ENCODE measurements at regions not wholly inside any gene's neighbourhood (a gene's known extent, or its start where the extent isn't known, plus 50 kb on each side); places are given as distances from the start of the nearest gene placed in this dataset.
"Not testable (repeated sequence)": the region's sequence is repeated elsewhere in the genome, so short reads cannot be mapped to it uniquely, and the experiment has no call there.

DNA sequence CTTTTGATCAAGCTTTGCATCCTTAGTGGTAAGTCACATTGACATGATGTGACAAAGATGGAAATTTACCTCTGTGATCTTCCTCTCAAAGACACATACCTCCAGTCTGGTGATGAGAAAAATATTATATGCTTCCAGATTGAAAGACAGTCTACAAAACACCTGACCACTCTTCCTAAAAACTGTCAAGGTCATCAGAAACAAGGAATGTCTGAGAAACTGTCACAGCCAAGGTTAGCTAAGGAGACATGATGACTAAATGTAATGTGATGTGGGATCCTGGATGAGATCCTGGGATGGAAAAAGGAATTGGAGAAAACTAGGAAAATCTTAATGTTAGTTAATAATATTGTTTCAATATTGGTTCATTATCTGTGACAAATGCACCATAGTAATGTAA is 226.6 kb upstream of the ST6GAL2 start:
- DNase-seq = no peak

DNA sequence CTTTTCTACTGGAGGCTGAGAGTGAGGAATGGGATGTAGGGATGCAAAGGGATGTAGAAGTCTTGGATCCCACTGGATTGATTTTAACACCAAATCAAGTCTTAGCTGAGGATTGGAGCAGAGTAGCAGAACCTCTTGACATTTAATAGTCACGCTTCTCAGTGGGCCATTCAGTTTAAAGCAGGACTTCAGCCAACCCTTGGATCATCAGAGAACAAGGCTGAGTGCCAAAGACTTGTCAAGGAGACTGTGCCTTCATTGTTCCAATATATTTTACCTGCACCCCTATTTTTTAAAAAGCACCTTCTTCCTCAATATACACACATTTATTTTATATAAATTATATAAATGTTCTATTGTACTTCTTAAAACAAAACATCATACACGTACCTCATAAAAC is 242.4 kb upstream of the ST6GAL2 start:
- DNase-seq = no peak

GRCh38 chr2:107132070-107132469 is 246.1 kb upstream of the ST6GAL2 start:
- DNase-seq = peak; percentile 51 to 63

GRCh38 chr2:107132746-107133145 is 246.8 kb upstream of the ST6GAL2 start:
- DNase-seq = no peak

DNA sequence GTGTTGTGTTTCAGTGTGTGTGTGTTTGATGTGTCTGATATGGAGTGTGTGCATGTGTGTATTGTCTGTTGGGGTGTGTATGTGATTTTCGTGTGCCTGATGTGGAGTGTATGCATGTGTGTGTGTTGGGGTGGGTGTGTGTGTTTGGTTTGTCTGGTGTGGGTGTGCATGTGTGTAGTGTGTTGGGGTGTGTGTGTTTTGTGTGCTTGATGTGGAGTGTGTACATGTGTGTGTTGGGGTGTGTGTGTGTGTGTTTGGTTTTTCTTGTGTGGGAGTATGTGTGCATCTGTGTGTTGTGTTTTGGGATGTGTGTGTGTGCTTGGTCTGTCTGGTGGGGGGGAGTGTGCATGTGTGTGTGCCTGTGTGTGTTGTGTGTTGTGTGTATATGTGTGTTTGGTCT is 247.4 kb upstream of the ST6GAL2 start:
- no peak for DNase-seq

DNA sequence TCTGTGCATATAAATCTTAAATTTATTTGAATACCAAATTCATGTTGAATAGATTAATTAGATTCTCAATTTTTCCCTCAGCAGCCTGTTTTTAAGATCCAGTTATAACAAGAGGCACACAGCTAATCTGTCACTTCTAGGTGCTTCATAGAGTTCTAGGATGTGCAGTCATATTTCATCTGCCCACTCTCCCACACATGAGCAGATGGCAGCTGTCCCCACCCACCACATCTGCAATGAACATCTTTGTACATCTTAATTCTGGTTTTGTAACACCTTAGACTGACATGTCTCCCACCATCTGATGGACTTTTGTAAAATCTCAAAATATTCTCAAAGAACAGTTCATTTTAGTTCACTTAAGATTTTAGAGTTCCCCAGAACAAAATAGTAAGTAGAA is 250.8 kb upstream of the ST6GAL2 start:
- no peak for DNase-seq

DNA sequence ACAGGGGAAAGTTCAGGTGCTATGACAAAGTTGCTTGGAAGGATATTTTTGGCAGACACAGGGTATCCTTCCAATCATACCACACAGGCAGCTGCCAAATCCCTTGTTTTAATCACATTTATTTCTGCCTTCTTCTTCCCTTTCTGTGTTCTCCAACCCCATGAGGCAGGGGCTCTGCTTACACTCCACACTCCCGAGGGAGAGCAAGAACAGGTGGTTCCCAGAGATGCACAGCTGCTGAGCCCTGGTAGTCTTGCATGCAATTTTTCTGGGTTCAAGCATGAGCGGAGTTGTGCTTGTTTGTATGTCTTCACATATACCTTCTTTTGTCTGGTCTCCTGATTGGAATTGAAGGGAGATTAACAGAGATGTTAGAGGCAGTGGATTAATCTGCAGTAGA is 251.7 kb upstream of the ST6GAL2 start:
- DNase-seq = no peak

GRCh38 chr2:107146181-107146580 is 260.2 kb upstream of the ST6GAL2 start:
- no peak for DNase-seq

- not testable (repeated sequence) for DNase-seq
Observed at GRCh38 chr2:107146645-107147044, 260.7 kb upstream of the ST6GAL2 start.

GRCh38 chr2:107148055-107148454 is 262.1 kb upstream of the ST6GAL2 start:
- no peak for DNase-seq

GRCh38 chr2:107148496-107148895 is 262.5 kb upstream of the ST6GAL2 start:
- DNase-seq = no peak

DNA sequence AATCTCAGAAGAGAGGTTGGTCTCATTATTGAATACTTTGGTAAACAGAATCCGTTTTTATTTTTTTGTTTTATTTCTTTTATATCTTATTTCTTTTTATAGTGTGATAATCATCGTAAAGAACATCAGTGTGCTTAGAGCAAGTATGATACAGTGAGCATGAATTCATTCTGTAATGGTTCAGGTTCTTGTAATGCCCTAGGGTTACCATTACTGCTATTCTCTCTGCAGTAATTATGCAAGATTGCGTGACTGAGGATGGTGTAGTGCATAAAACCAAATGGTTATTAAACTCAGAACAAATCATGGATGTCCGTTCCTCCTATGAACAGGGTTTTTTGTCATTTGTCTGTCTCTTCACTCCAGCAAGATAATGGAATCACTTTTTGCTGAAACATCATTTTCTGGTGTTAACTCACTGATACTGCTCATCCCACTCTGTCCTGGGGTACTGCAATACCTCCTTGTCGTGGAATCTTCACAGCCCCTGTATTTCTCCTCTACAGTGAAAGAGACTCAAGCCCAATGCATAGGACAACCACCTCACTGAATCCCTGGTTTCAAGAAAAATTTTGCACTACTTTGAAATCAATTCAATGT is 274.8 kb upstream of the ST6GAL2 start:
- DNase-seq = no peak

DNA sequence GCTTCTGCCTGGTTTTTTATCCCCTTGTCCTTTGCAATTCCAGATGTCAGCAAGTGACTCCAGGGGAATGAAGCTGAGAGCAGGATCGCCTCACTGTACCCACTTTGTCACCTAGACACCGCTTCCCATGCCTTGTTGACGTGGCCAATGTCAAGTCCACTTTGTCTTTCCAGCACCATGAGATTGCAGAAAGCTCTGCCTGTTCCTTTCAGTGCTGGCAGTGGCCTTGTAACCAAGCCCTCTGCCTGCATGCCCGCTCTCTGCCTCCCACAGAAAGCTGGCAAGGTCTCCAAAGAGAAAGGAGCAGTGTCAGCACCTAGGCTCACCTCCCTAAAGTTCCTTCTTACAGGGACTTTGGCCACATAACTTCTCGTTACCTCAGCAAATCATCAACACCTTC is 282.2 kb upstream of the ST6GAL2 start:
- no peak for DNase-seq

DNA sequence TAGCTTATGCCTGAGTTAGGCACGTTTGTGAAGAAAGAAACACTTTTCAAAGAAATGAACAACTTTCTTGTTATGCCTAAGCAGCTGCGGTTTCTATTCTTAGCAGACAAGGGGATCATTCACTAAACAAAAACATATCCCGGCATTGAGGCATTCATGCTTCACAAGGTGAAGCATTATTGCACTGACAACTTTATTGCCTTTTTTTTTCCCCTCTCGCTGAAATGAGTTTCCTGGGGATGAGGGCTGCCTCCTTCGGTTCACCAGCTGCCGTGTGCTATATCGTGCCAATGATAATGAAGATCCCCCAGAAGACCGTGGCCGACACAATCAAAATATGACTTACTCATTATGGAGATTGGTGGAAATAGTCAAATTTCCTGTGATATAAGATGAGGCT is 288.2 kb upstream of the ST6GAL2 start:
- DNase-seq = no peak

DNA sequence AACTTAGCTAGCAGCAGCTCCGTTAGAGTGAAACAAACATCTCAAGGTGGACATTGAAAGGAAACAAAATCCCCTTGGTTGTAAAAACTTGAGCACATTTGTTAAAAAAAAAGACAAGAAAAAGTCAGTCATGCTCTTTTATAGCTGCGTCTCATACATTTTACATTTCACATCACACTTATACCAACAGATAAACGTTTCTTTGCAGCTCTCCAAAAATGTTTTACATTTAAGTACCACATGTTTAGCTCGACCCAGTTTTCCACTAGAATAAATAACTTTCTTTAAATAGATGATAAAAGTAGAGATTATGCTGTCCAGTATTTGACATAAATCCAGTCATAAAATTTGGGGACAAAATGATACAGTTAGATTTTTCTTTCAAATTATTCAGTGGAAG is 297.0 kb upstream of the ST6GAL2 start:
- no peak for DNase-seq

GRCh38 chr2:107187870-107188269 is 301.9 kb upstream of the ST6GAL2 start:
- DNase-seq = no peak

DNA sequence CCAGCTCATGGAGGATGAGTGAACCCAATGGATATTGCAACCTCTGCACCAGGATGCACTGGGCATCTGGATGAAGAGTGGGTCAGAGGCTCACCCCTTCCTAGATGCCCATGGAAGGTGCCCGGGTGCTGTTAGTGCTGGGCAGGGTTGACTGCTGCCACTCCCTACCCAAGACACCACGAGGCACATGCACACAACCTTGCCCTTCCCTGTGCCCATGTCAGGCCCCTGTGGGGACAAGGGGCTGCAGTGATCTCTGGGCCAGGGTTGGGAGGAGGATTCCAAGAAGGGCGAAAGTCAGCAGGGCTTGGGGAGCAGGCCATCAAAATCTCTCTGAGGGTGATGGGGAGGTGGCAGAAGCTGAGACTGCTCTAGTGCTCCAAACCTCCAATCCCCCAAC is 309.7 kb upstream of the ST6GAL2 start:
- no peak for DNase-seq

DNA sequence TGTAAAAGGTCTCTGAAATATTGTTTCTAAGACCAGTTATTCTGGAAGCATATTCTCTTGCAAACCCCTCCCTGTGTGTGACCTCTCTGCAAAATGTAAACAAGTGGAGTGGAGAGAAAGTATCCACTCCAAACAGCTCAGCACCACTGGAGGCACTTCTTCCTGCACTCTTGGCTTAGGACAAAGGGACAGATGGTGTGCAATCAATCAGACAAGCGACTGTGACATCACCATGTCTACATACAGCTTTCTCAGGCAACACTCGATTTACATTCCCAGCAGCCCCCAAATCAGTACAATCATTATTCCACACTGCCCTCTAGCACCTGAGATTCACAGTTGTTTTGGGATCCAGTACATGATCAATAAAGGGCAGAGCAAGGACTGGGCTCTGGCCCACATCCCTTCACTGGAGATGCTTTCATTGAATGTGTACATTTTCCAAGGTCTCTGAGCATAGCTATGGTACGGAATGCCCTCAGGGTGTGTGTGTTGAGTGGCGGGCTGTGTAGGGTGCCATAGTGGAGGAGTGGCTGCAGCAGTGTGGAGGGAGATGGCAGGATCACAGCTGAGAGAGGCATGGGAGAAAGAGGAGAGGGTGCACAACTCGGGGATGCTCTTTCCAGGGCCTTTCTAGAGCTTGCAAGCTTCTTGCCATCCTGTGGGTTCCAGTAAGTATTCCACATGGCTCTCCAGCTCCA is 311.8 kb upstream of the ST6GAL2 start:
- no peak for DNase-seq

- DNase-seq = peak in 1 of 2 experiments; percentile 1
Observed at GRCh38 chr2:107202962-107203591, 317.1 kb upstream of the ST6GAL2 start.

DNA sequence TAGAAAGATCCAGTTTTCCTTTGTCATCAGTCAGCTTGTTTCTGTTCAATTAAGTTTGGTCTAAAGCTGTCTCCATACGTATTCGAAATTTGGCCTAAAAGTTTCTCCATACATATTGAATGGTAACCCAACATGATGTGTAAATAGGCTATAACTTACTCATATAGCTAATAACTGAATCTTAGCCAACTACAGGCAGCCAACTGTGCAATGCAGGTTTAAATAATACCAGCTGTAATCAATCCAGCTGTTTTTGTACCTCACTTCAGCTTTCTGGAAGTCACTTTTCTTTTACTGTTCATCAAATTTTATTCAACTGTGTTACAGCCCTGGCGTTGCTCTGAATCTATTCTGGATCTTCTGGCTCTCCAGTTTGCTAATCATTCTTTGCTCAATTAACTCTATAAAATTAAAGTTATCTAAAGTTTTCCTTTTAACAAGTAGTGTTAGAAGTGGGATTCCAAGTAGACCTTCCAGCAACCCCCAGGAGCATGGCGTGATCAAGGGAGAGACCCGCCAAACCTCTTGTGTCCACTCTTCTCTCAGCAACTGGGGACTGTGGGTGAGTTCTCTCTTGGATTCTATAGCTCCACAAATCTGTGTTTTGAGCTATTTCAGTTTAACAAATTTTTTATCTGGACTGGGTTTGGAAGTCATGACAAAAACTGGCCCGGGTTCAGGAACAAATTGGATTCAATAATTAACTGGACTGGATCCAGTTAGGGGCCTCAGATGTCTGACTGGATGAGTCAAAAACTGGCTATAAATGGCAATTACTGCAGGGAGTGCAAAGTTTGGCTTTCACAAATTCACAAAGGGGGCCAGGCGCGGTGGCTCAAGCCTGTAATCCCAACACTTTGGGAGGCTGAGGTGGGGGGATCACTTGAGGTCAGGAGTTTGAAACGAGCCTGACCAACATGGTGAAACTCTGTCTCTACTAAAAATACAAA is 329.7 kb upstream of the ST6GAL2 start:
- no peak for DNase-seq

DNA sequence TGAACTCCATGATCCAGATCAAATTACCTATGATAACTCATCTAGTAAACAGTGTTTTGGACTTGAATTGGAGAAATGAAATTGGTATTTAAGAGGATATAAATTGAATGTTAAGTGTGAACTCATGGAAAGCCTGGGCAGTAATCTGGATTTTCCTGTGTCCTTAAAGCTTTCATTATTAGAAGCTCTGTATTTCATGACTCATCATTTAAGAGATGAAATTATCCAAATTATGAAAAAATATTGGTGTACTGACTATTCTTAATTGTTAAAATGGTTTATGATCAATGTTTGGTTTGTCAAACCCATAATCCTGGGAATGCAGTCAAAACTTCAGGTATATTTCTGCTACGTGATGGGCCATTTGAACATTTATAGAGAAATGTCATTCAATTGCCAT is 332.2 kb upstream of the ST6GAL2 start:
- DNase-seq = no peak

- DNase-seq = no peak
Observed at GRCh38 chr2:107222466-107222865, 336.5 kb upstream of the ST6GAL2 start.

- no peak for DNase-seq
Observed at GRCh38 chr2:107235491-107236254, 349.7 kb upstream of the ST6GAL2 start.
